ENCODE measurements at regions not wholly inside any gene's neighbourhood (a gene's known extent, or its start where the extent isn't known, plus 50 kb on each side); places are given as distances from the start of the nearest gene placed in this dataset.

GRCh38 chr14:44712024-44712815 lies 205.1 kb upstream of the FSCB start:
- TF ChIP-seq CTCF (IDR thresholded peaks at IDR 0.05), result no peak
- TF ChIP-seq POLR2A (IDR thresholded peaks at IDR 0.05), result no peak

All from ovary (tissue), 3 donors.